Suppressor macrophage treated with lipopolysaccharide for 1 hour (primary cell): ENCODE measurements at regions not wholly inside any gene's neighbourhood (a gene's known extent, or its start where the extent isn't known, plus 50 kb on each side); places are given as distances from the start of the nearest gene placed in this dataset.

Experiments
- DNase-seq, 3 donors: peaks; one replicate each; pipeline ENCODE4 v3.0.0-alpha.2; 2020 to 2022

- no peak for DNase-seq
Observed at GRCh38 chr7:18202315-18203045, 174.8 kb upstream of the PRPS1L1 start.

- DNase-seq: no peak
Observed at GRCh38 chr7:18206331-18206730, 178.7 kb upstream of the PRPS1L1 start.

- no peak for DNase-seq
Observed at GRCh38 chr7:18208921-18209320, 181.3 kb upstream of the PRPS1L1 start.

GRCh38 chr7:18210377-18210776 lies 182.7 kb upstream of the PRPS1L1 start:
- DNase-seq: peak; percentile 20 to 69 (median 67)

GRCh38 chr7:18210788-18211187 lies 183.1 kb upstream of the PRPS1L1 start:
- peak in 1 of 3 donors; percentile 24 for DNase-seq

GRCh38 chr7:18212308-18212707 lies 184.7 kb upstream of the PRPS1L1 start:
- no peak for DNase-seq

- no peak for DNase-seq
Observed at GRCh38 chr7:18212758-18213157, 185.1 kb upstream of the PRPS1L1 start.

- DNase-seq: no peak
Observed at GRCh38 chr7:18213652-18214051, 186.0 kb upstream of the PRPS1L1 start.

GRCh38 chr7:18216270-18216669 lies 188.6 kb upstream of the PRPS1L1 start:
- no peak for DNase-seq

- DNase-seq: peak; percentile 36 to 72 (median 72)
Observed at GRCh38 chr7:18221377-18222293, 194.0 kb upstream of the PRPS1L1 start.

GRCh38 chr7:18222636-18223035 lies 195.0 kb upstream of the PRPS1L1 start:
- DNase-seq: no peak

GRCh38 chr7:18224138-18224537 lies 196.5 kb upstream of the PRPS1L1 start:
- no peak for DNase-seq

GRCh38 chr7:18225067-18225466 lies 197.4 kb upstream of the PRPS1L1 start:
- peak; percentile 13 to 45 (median 42) for DNase-seq

GRCh38 chr7:18226598-18226997 lies 199.0 kb upstream of the PRPS1L1 start:
- DNase-seq: no peak

- DNase-seq: no peak
Observed at GRCh38 chr7:18228686-18229085, 201.0 kb upstream of the PRPS1L1 start.

- DNase-seq: no peak
Observed at GRCh38 chr7:18230271-18230670, 202.6 kb upstream of the PRPS1L1 start.

- DNase-seq: no peak
Observed at GRCh38 chr7:18231854-18232253, 204.2 kb upstream of the PRPS1L1 start.

- no peak for DNase-seq
Observed at GRCh38 chr7:18234519-18234918, 206.9 kb upstream of the PRPS1L1 start.

- DNase-seq: no peak
Observed at GRCh38 chr7:18235819-18236218, 208.2 kb upstream of the PRPS1L1 start.

- no peak for DNase-seq
Observed at GRCh38 chr7:18239212-18239611, 211.6 kb upstream of the PRPS1L1 start.

- no peak for DNase-seq
Observed at GRCh38 chr7:18241543-18242231, 214.0 kb upstream of the PRPS1L1 start.

- no peak for DNase-seq
Observed at GRCh38 chr7:18243731-18244130, 216.1 kb upstream of the PRPS1L1 start.

- DNase-seq: no peak
Observed at GRCh38 chr7:18250133-18250532, 222.5 kb upstream of the PRPS1L1 start.
